ENCODE measurements at regions not wholly inside any gene's neighbourhood (a gene's known extent, or its start where the extent isn't known, plus 50 kb on each side); places are given as distances from the start of the nearest gene placed in this dataset.

- TF ChIP-seq CTCF (IDR thresholded peaks at IDR 0.05): no peak
- no peak for TF ChIP-seq MAX (IDR thresholded peaks at IDR 0.05; ENCODE audit: low read depth)
- no peak for TF ChIP-seq CHD2 (IDR thresholded peaks at IDR 0.05; ENCODE audit: low read length, partially characterized antibody)
- TF ChIP-seq YY1 (IDR thresholded peaks at IDR 0.05; ENCODE audit: low read depth): no peak
- no peak for TF ChIP-seq EP300 (IDR thresholded peaks at IDR 0.05; ENCODE audit: borderline replicate concordance in 1 of 2, low read depth in 1 of 2, low read length in 1 of 2)
- TF ChIP-seq, protein P1, sequence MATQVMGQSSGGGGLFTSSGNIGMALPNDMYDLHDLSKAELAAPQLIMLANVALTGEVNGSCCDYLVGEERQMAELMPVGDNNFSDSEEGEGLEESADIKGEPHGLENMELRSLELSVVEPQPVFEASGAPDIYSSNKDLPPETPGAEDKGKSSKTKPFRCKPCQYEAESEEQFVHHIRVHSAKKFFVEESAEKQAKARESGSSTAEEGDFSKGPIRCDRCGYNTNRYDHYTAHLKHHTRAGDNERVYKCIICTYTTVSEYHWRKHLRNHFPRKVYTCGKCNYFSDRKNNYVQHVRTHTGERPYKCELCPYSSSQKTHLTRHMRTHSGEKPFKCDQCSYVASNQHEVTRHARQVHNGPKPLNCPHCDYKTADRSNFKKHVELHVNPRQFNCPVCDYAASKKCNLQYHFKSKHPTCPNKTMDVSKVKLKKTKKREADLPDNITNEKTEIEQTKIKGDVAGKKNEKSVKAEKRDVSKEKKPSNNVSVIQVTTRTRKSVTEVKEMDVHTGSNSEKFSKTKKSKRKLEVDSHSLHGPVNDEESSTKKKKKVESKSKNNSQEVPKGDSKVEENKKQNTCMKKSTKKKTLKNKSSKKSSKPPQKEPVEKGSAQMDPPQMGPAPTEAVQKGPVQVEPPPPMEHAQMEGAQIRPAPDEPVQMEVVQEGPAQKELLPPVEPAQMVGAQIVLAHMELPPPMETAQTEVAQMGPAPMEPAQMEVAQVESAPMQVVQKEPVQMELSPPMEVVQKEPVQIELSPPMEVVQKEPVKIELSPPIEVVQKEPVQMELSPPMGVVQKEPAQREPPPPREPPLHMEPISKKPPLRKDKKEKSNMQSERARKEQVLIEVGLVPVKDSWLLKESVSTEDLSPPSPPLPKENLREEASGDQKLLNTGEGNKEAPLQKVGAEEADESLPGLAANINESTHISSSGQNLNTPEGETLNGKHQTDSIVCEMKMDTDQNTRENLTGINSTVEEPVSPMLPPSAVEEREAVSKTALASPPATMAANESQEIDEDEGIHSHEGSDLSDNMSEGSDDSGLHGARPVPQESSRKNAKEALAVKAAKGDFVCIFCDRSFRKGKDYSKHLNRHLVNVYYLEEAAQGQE (IDR thresholded peaks at IDR 0.05; ENCODE audit: low read depth, low read length): no peak
- TF ChIP-seq RCOR1 (IDR thresholded peaks at IDR 0.05; ENCODE audit: low read length): no peak
- no peak for TF ChIP-seq ELF1 (IDR thresholded peaks at IDR 0.05)
Measured at GRCh38 chr7:121490309-121490708, 94.2 kb upstream of the FAM3C start.

Measured in SK-N-SH (cell line).